H1 (cell line): ENCODE measurements at regions not wholly inside any gene's neighbourhood (a gene's known extent, or its start where the extent isn't known, plus 50 kb on each side); places are given as distances from the start of the nearest gene placed in this dataset.

ENCODE experiments used
- CTCF ChIA-PET: fragments of 300-600 bp; sonication (Branson Sonifier 250); formaldehyde crosslinking; loops from one replicate; lab custom pipeline; 2021; ENCODE audit not compliant: partially characterized antibody; lab: Charles Lee
- POLR2A ChIA-PET: fragments of 300-600 bp; sonication (Branson Sonifier 250); formaldehyde crosslinking; loops from one replicate; lab custom pipeline; 2021; ENCODE audit warnings: inconsistent platforms; ENCODE audit not compliant: partially characterized antibody; lab: Charles Lee
- DNase-seq, 2 experiments: peaks; one replicate each; pipeline versions ENCODE4 v3.0.0 to v3.0.0-alpha.2; 2010 to 2022; ENCODE audit warnings: low spot score in 2 of 2, low read depth in 1 of 2, mixed read lengths in 1 of 2
- FAIRE-seq: peaks from 2 replicates; lab custom pipeline; 2011; peaks lifted over from hg19 to GRCh38; lab: Jason Lieb, UNC
- H2AFZ ChIP-seq: 2 replicates; pipeline ENCODE4 v1.8.1; 2012; ENCODE audit warnings: low read length, inconsistent platforms
- H2AK5ac ChIP-seq: 2 replicates; pipeline ENCODE4 v1.6.1; 2013; ENCODE audit warnings: low read depth, low read length
- H2BK120ac ChIP-seq: replicated peaks from 2 replicates; pipeline ENCODE3; 2013; ENCODE audit warnings: low read depth, low read length, inconsistent platforms
- H2BK12ac ChIP-seq: 2 replicates; pipeline ENCODE4 v1.6.1; 2013; ENCODE audit warnings: low read depth, low read length
- H2BK15ac ChIP-seq: 2 replicates; pipeline ENCODE4 v1.6.1; 2013; ENCODE audit warnings: low read length
- H2BK20ac ChIP-seq: 2 replicates; pipeline ENCODE4 v1.6.1; 2013; ENCODE audit warnings: low read length
- H2BK5ac ChIP-seq: 2 replicates; pipeline ENCODE4 v1.6.1; 2013; ENCODE audit warnings: low read depth, low read length
- H3K14ac ChIP-seq: 2 replicates; pipeline ENCODE4 v1.6.1; 2013; ENCODE audit warnings: inconsistent platforms; ENCODE audit not compliant: insufficient read length
- H3K18ac ChIP-seq: 2 replicates; pipeline ENCODE4 v1.6.1; 2013; ENCODE audit warnings: low read length; ENCODE audit errors: extremely low read depth
- H3K23ac ChIP-seq: 2 replicates; pipeline ENCODE4 v1.6.1; 2013; ENCODE audit warnings: inconsistent platforms; ENCODE audit not compliant: insufficient read length
- H3K23me2 ChIP-seq: 2 replicates; pipeline ENCODE4 v1.6.1; 2013; ENCODE audit warnings: low read depth, low read length
- H3K27ac ChIP-seq: 2 replicates; pipeline ENCODE4 v1.6.1; 2011; ENCODE audit warnings: low read depth, low read length, inconsistent platforms
- H3K27me3 ChIP-seq, 4 experiments: replicated peaks in 1 of 4; 1 replicate in 1 of 4; 2 replicates in 3 of 4; pipeline versions ENCODE4 v1.6.1 to v1.8.1; 2011 to 2013; ENCODE audit warnings: low read length in 3 of 4, mild to moderate bottlenecking in 3 of 4, inconsistent platforms in 2 of 4, mixed read lengths in 2 of 4, moderate library complexity in 1 of 4; ENCODE audit not compliant: control insufficient read depth in 3 of 4, insufficient read depth in 3 of 4; ENCODE audit errors: extremely low read depth in 1 of 4
- H3K36me3 ChIP-seq, 4 experiments: 2 replicates each; pipeline versions ENCODE4 v1.6.1 to v1.8.1; 2011 to 2013; ENCODE audit warnings: mild to moderate bottlenecking in 4 of 4, low read length in 3 of 4, moderate library complexity in 2 of 4, control low read depth in 1 of 4, inconsistent platforms in 1 of 4; ENCODE audit not compliant: insufficient read depth in 4 of 4, control insufficient read depth in 2 of 4
- H3K4ac ChIP-seq: replicated peaks from 2 replicates; pipeline ENCODE3; 2013; ENCODE audit warnings: low read length, low read depth, mixed read lengths, inconsistent platforms; ENCODE audit not compliant: insufficient read length
- H3K4me1 ChIP-seq, 4 experiments: replicated peaks in 1 of 4; 1 replicate in 1 of 4; 2 replicates in 3 of 4; pipeline versions ENCODE4 v1.6.1 to v1.8.1; 2011 to 2013; ENCODE audit warnings: low read length in 3 of 4, inconsistent platforms in 2 of 4, mixed read lengths in 1 of 4; ENCODE audit not compliant: insufficient read depth in 4 of 4, control insufficient read depth in 3 of 4
- H3K4me2 ChIP-seq, 2 experiments: 2 replicates each; pipeline versions ENCODE4 v1.6.1 to v1.8.1; 2011 to 2013; ENCODE audit warnings: low read depth in 2 of 2, low read length in 2 of 2, control low read depth in 1 of 2, inconsistent platforms in 1 of 2, mild to moderate bottlenecking in 1 of 2; ENCODE audit not compliant: insufficient read depth in 1 of 2
- H3K4me3 ChIP-seq, 4 experiments: fragments of 200-600, 300-600 bp in 1 of 4; sonication (generic), shearing (Covaris generic), sonication (Bioruptor Twin) in 1 of 4; 2 replicates each; pipeline versions ENCODE4 v1.5.1 to v1.8.1; 2011 to 2016; ENCODE audit warnings: low read length in 4 of 4, low read depth in 3 of 4, control low read depth in 2 of 4, inconsistent platforms in 2 of 4, mild to moderate bottlenecking in 2 of 4, mixed read lengths in 1 of 4, moderate library complexity in 1 of 4; ENCODE audit not compliant: insufficient read depth in 2 of 4; ENCODE audit errors: extremely low read depth in 1 of 4
- H3K56ac ChIP-seq: replicated peaks from 2 replicates; pipeline ENCODE3; 2013; ENCODE audit warnings: low read depth, mild to moderate bottlenecking, mixed read lengths, low read length, inconsistent platforms; ENCODE audit not compliant: insufficient read length
- H3K79me1 ChIP-seq: 2 replicates; pipeline ENCODE4 v1.6.1; 2013; ENCODE audit warnings: low read depth, low read length, control low read depth
- H3K79me2 ChIP-seq, 2 experiments: 2 replicates each; pipeline versions ENCODE4 v1.6.1 to v1.8.1; 2012 to 2013; ENCODE audit warnings: low read length in 2 of 2, mild to moderate bottlenecking in 2 of 2, inconsistent platforms in 1 of 2; ENCODE audit not compliant: insufficient read depth in 2 of 2, control insufficient read depth in 1 of 2
- H3K9ac ChIP-seq, 4 experiments: replicated peaks in 1 of 4; 1 replicate in 1 of 4; 2 replicates in 3 of 4; pipeline versions ENCODE4 v1.6.1 to v1.8.1; 2011 to 2013; ENCODE audit warnings: low read depth in 3 of 4, low read length in 3 of 4, control low read depth in 2 of 4, mild to moderate bottlenecking in 2 of 4, moderate library complexity in 2 of 4, inconsistent platforms in 1 of 4; ENCODE audit errors: extremely low read depth in 1 of 4
- H3K9me3 ChIP-seq, 2 experiments: 2 replicates each; pipeline versions ENCODE4 v1.6.1 to v1.8.1; 2012 to 2013; ENCODE audit warnings: mild to moderate bottlenecking in 2 of 2, moderate library complexity in 2 of 2, control low read depth in 1 of 2, inconsistent platforms in 1 of 2, low read depth in 1 of 2, low read length in 1 of 2, mixed read lengths in 1 of 2; ENCODE audit not compliant: insufficient read depth in 2 of 2
- H4K20me1 ChIP-seq, 2 experiments: replicated peaks in 1 of 2; 2 replicates each; pipeline versions ENCODE3 to v1.8.1; 2011 to 2013; ENCODE audit warnings: inconsistent platforms in 2 of 2, low read length in 2 of 2, mild to moderate bottlenecking in 1 of 2; ENCODE audit not compliant: insufficient read depth in 2 of 2, control insufficient read depth in 1 of 2
- H4K5ac ChIP-seq: 2 replicates; pipeline ENCODE4 v1.6.1; 2013; ENCODE audit warnings: low read length, low read depth, mixed read lengths, inconsistent platforms; ENCODE audit not compliant: insufficient read length
- H4K8ac ChIP-seq: 2 replicates; pipeline ENCODE4 v1.8.0; 2013; ENCODE audit warnings: mild to moderate bottlenecking, moderate library complexity, low read length, inconsistent platforms; ENCODE audit not compliant: insufficient read depth; ENCODE audit errors: extremely low read depth
- H4K91ac ChIP-seq: replicated peaks from 2 replicates; pipeline ENCODE3; 2013; ENCODE audit warnings: low read length, mixed read lengths, inconsistent platforms; ENCODE audit not compliant: insufficient read length
- EP300 ChIP-seq, 2 experiments: IDR thresholded peaks; 1 replicate in 1 of 2; 2 replicates in 1 of 2; pipeline ENCODE4 v1.6.1; 2011 to 2012; ENCODE audit warnings: low read depth in 2 of 2, low read length in 2 of 2, mild to moderate bottlenecking in 2 of 2, borderline replicate concordance in 1 of 2, inconsistent platforms in 1 of 2, moderate library complexity in 1 of 2
- JUN ChIP-seq: IDR thresholded peaks from 2 replicates; pipeline ENCODE4 v1.6.1; 2011; ENCODE audit warnings: low read depth, mild to moderate bottlenecking, improper control_type of control experiment, low read length
- MAFK ChIP-seq: IDR thresholded peaks from 2 replicates; pipeline ENCODE4 v1.6.1; 2012; ENCODE audit warnings: low read depth, mild to moderate bottlenecking, improper control_type of control experiment, low read length
- NANOG ChIP-seq: IDR thresholded peaks from 2 replicates; pipeline ENCODE4 v1.6.1; 2011; ENCODE audit warnings: low read length, low read depth, mild to moderate bottlenecking, inconsistent platforms; ENCODE audit not compliant: insufficient read depth, poor library complexity, severe bottlenecking
- NRF1 ChIP-seq: IDR thresholded peaks from 2 replicates; pipeline ENCODE4 v1.6.1; 2011; ENCODE audit warnings: mild to moderate bottlenecking, low read depth, low read length, improper control_type of control experiment
- RBBP5 ChIP-seq: IDR thresholded peaks from 2 replicates; pipeline ENCODE4 v1.7.1; 2012; ENCODE audit warnings: low read depth, mild to moderate bottlenecking, inconsistent platforms, low read length, moderate library complexity, borderline replicate concordance
- RNF2 ChIP-seq: fragments of 200-900, 300-1000 bp; sonication (generic); IDR thresholded peaks from 2 replicates; pipeline ENCODE4 v1.7.1; 2016; ENCODE audit warnings: borderline replicate concordance, low read depth, mild to moderate bottlenecking, antibody characterized with exemption, low read length; ENCODE audit not compliant: poor library complexity, severe bottlenecking; ENCODE audit errors: missing control alignments
- TCF12 ChIP-seq: IDR thresholded peaks from 2 replicates; pipeline ENCODE4 v1.6.1; 2011; ENCODE audit warnings: low read depth, mild to moderate bottlenecking, low read length
- YY1 ChIP-seq: IDR thresholded peaks from 2 replicates; pipeline ENCODE4 v1.6.1; 2011; ENCODE audit warnings: low read depth, mild to moderate bottlenecking, low read length
- WGBS, 2 experiments: shearing (Covaris generic) in 1 of 2; methylation state at CpG; one replicate each; pipeline versions ENCODE4 v1.1.6 to v1.1.7; 2013 to 2015; ENCODE audit warnings: low lambda C conversion rate in 2 of 2, mixed read lengths in 2 of 2, inconsistent platforms in 1 of 2, low coverage in 1 of 2, missing lambda C conversion rate in 1 of 2; ENCODE audit not compliant: insufficient replicate concordance in 2 of 2, insufficient coverage in 1 of 2, insufficient read length in 1 of 2; ENCODE audit errors: extremely low coverage in 1 of 2, missing lambda C conversion rate in 1 of 2; 5-methylcytosine and 5-hydroxymethylcytosine counted together
- TF ChIP-seq, protein P1 (sequence below): IDR thresholded peaks from 2 replicates; pipeline ENCODE4 v1.6.1; 2011; ENCODE audit warnings: low read depth, mild to moderate bottlenecking, low read length; ENCODE audit not compliant: insufficient read depth

GRCh38 chr5:104646416-104646815 lies 1083.8 kb upstream of the NUDT12 start:
- Histone ChIP-seq H3K9ac (no peak overlapping the region), H4K5ac (no peak overlapping the region), H3K23me2 (no peaks in the 10 kb centered on the region), H2AFZ (no peak overlapping the region), H3K36me3 (no peaks in the 10 kb centered on the region), H4K8ac (no peak overlapping the region), H3K4me1 (no peaks in the 10 kb centered on the region; a peak in 2 of 7 replicates), H3K14ac (no peak overlapping the region), H3K9me3 (no peaks in the 10 kb centered on the region), H2BK12ac (no peak overlapping the region), H2BK15ac (no peak overlapping the region), H3K18ac (no peak overlapping the region), H4K20me1 (peaks cover 0 to 1% of the 10 kb centered on the region in 2 experiments), H2BK120ac (no peak overlapping the region), H3K56ac (no peak overlapping the region), H3K79me2 (no peaks in the 10 kb centered on the region), H2BK20ac (no peak overlapping the region), H3K4ac (no peak overlapping the region), H3K79me1 (no peaks in the 10 kb centered on the region), H2BK5ac (no peak overlapping the region), H3K27ac (no peak overlapping the region), H3K4me2 (no peak overlapping the region), H3K23ac (no peak overlapping the region), H2AK5ac (no peak overlapping the region), H3K27me3 (peaks cover 0 to 8% (median 7%) of the 10 kb centered on the region in 4 experiments; a peak in 3 of 7 replicates), H3K4me3 (no peak overlapping the region), H4K91ac (no peak overlapping the region)
- POLR2A ChIA-PET = no interaction called here
- 88% methylated on average over 3 of the region's 3 CpGs; no CpG with 5 or more reads in 1 of the 2 experiments for WGBS, 2 experiments
- TF ChIP-seq NRF1 (no peak), JUN (no peak), NANOG (no peak), EP300 (IDR thresholded peaks at IDR 0.05; ENCODE audit: borderline replicate concordance in 1 of 2, low read depth in 2 of 2, low read length in 2 of 2) (no peak), RNF2 (no peak), RBBP5 (no peak), MAFK (no peak), YY1 (no peak), TCF12 (no peak)
- TF ChIP-seq, protein P1, sequence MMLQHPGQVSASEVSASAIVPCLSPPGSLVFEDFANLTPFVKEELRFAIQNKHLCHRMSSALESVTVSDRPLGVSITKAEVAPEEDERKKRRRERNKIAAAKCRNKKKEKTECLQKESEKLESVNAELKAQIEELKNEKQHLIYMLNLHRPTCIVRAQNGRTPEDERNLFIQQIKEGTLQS = no peak
- CTCF ChIA-PET = no interaction called here
- DNase-seq = no peak
- no peak for FAIRE-seq
